Ramos (cell line): ENCODE measurements at regions not wholly inside any gene's neighbourhood (a gene's known extent, or its start where the extent isn't known, plus 50 kb on each side); places are given as distances from the start of the nearest gene placed in this dataset.
"Not testable (repeated sequence)": the region's sequence is repeated elsewhere in the genome, so short reads cannot be mapped to it uniquely, and the experiment has no call there.

Source experiments
- in situ Hi-C: fragments of 300-500 bp; cut with MboI; formaldehyde crosslinking; loops from one replicate; pipeline ENCODE4 v1.14.3; 2022; ENCODE audit warnings: low sequenced_read_pairs; ENCODE audit not compliant: unreplicated experiment

DNA sequence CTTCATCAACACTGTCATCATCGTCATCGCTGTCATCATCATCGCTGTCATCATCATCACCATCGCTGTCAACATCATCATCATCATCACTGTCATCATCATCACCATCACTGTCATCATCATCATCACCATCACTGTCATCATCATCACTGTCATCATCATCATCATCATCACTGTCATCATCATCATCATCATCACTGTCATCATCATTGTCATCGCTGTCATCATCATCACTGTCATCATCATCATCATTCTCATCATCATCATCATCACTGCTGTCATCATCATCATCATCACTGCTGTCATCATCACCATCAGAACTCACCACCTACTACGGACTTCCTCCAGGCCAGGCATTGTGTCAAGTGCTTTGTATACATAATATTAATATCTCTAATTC, 160.6 kb downstream of the AIPL1 start:
- in situ Hi-C loops: no loop called here

DNA sequence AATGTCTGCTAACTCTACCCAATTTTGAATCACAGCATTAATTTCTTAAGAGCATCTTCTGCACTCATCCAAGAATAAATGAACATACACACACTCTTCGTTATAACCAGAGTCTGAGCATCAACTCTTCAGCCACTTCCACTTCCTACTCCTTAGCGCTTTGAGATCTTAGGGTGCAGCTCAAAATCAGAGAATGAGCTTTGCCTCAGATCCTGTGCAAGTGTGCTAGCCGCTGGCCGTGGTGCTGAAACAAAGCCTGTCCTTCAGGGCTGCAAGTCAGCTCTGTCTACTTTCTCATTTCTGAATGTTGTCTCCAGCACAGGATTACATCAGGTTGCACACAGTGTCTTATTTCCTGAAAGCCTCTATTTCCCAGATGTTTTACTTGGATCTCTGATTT, 165.4 kb downstream of the AIPL1 start:
- in situ Hi-C loops: no loop called here

DNA sequence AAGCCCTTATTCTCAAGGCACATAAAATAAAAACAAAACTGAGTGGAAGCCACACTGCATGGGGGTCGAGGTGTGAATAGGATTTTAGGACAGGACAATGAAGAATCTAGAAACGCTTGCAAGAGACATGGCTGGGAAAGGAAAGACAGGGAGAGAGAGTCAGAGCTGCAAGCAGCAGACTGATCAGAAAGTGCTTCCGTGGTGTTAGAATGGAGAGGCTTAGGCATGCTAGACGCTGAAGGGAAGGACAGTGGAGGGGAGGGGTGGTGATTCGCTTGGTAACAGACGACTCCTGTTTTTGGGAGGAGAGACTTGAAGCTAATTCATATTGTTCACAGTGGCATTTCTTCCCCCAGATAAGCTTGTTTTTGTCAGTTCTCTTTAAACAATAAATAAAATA, 173.5 kb downstream of the AIPL1 start:
- in situ Hi-C loops: no loop called here

DNA sequence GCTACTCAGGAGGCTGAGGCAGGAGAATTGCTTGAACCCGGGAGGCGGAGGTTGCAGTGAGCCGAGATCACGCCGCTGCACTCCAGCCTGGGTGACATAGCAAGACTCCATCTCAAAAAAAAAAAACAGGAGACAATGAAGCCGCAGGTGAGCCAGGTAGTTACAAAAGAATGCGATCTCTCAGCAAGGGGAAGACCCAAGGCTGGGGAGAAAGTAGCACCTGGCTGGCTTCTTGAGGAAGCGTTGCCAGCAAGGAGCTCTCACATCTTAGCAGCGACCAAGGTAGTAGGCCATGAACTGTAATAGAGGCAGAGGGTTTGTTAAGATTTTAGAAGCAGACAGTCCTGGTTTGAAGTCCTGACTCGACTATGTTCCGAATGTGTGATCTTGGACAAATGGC, 175.0 kb downstream of the AIPL1 start:
- in situ Hi-C loops: no loop called here

DNA sequence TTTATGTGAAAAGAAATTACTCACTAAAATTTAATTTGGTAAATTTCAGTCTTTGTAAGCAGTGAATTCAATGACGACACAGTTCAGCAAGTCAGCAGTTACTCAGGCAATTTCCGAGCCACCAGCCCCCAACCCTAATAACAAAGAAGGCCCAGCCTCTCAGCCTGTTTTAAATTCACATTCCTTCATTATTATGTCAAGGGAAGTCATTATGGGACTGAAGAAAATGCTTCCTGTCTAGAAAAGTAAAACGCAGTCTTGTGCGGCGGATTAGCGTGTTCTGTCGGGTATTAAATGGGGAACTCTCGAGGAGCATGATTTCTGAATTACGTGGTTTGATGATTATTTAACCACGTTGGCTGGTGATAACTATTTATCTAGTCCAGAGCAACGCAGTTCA, 177.6 kb downstream of the AIPL1 start:
- in situ Hi-C loops: no loop called here

DNA sequence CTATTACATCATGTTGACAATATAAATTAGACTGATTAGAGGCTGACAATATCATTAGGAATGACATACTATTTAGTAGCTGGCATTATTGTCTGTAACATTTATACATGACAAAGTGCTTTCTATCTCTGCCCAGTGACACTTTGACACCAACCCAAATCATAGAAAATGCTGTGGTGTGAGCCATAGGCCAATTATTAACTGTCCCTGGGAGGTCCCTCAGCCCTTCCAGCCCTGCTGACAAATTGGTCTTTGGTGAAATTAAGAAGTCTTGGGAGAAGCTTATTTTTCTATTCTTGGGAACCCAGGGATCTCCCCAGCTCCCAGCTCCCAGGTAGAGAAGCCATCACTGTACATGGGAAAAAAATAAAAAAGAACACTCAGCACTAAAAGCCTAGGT, 179.6 kb downstream of the AIPL1 start:
- in situ Hi-C loops: no loop called here

DNA sequence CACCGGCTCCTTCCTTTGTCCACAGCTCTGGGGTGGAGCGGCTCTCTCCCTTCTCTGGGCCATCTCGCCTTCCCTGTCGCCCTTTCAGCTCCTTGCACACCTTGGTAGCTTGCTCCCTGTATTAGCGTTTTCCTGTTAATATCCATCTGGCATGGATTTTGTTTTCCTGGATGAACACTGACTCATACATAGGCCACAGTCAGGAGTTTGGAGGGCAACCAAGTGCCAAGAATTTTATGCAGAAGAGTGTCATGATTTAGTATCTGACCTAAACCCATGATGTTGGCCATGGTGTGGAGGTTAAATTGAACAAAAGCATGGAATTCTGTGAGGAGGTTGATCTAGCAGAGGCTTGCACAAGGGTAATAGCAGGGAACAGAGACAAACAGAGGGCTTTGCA, 180.9 kb downstream of the AIPL1 start:
- in situ Hi-C loops: no loop called here

DNA sequence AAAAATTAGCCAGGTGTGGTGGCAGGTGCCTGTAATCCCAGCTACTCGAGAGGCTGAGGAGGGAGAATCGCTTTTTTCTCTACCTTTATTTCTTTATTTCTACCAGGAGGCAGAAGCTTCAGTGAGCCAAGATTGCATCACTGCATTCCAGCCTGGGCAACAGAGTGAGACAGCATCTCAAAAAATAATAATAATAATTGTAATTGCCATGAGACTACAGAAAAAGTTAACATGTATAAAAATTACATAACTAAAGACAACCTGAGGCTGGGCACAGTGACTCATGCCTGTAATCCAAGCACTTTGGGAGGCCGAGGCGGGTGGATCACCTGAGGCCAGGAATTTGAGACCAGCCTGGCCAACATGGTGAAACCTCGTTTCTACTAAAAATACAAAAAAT, 181.5 kb downstream of the WSCD1 start:
- in situ Hi-C loops: not testable (repeated sequence)

DNA sequence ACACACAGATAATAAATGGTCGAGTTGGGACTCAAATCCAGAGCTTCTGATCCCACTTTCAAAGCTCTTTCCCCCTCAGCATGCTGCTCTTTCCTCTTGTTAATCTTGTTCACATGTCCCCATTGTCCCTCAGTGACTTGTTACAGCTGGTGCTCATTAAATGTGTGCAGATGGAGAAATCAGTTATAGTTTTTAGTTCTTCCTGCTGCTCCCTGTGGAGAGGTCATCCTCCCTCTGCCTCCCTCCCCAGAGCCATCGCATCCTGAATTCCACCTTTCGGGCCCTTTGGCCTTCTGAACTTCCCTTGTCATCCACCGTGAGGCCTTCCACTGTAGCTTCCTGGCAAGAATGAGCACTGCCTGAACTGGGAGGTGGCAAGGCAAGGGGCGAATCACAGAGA, 179.6 kb downstream of the WSCD1 start:
- in situ Hi-C loops: no loop called here

DNA sequence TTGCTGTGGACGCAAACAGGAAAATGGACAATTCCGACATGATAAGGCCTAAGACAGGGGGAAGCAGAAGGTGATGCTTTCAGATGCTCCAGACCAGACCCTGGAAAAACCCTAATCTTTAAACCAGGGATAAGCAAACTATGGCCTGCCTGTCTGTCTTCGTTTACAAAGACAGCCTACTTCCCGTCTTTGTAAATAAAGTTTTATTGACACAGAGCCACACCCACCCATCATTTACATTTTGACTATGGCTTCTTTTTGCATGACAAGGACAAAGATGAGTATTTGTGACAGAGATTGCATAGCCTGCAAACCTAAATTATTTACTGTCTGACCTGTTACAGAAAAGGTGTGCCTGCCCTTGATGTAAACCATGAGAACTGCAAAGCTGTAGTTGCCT, 177.9 kb downstream of the WSCD1 start:
- in situ Hi-C loops: no loop called here

DNA sequence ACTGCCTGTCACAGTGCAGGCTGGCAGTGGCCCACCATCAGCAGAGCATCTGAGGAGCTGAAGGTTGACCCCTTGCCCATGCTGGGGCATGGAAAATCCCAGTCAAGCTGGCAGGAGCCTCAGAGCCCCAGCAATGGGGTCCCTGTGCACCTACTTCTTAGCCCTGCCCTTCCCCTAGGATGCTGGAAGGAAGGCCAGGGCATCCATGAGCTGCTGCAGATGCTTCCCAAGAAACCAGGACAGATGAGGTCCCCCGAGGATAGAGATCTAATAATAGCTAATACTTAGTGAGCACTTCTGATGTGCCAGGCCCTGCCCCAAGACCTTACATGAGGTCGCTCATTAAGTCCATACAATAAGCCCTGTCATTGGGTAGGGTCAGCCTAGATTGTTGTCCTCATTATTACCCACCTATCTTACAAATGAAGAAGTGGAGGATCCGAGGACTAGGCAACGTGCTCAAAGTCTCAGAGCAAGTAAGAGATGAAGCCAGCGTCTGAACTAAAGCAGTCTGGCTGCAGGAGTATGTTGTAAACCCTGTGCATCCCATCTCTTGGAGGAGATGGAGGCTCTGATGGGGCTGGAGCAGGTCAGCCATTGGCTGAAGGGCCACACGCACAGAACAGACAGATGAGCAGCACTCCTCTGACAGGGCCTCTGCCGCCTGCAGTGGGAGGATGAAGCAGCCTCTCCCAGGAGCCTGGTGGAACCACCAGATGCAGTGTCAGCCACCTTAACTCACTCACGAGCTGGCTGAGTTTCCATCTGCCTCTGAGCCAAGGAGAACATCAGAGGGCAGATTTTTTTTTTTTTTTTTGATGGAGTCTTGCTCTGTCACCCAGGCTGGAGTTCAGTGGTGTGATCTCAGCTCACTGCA, 175.4 kb downstream of the WSCD1 start:
- in situ Hi-C loops: no loop called here

DNA sequence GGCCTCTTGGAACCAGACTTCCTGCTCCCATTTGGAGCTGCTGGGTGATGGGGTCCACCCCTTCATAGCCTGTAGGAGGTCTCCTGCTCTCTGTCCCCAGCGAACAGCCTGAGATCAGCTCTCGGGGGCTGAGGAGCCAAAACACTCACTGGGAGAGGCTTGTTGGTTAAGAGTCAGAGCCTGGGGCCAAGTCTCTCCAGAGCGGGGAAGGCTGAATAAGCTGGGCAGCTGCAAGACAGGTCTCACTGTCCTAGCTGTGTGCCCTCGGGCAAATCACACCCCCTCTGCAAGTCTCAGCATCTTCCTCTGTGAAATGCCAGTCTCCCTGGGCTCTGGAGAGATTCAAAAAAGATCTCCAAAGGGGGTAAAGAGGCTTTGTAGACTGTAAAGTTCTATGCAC, 174.6 kb downstream of the WSCD1 start:
- in situ Hi-C loops: no loop called here

DNA sequence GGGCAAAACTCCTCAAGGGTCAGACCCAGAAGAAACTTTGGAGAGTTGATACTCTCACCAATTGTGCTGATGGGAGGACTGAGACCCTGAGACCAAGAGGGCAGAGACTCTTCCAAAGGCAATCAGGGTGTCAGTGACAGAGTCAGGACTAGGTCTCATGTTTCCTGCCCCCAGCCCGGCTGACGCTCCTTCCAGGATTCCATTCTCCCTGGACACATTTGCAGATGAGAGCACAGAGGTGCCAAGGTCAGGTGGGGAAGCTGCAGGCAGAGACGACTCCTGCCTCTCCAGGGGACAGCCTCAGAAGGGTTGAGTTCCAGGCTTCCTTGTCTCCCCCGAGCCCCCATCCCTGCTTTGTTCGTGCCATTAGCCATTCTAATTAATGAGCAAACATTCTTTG, 174.1 kb downstream of the WSCD1 start:
- in situ Hi-C loops: no loop called here

DNA sequence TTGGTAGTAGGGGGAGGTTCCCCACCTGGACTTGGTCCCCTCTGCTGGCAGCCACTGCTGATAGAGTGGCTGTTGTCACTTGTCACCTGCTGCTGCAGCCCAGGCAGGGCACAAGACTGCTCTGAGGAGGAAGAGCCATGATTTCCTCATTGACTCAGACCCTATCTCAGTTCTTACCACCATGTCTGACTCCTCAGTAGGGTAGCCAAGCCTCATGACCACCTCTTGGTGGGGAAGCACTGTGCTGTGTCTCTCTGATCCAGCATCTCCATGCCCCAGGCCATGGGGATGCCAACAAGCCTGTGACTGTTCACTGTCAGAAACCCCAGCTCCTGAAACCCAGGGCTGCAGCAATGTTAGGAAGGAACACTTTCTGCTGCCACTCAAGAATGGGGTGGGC, 173.0 kb downstream of the WSCD1 start:
- in situ Hi-C loops: no loop called here

DNA sequence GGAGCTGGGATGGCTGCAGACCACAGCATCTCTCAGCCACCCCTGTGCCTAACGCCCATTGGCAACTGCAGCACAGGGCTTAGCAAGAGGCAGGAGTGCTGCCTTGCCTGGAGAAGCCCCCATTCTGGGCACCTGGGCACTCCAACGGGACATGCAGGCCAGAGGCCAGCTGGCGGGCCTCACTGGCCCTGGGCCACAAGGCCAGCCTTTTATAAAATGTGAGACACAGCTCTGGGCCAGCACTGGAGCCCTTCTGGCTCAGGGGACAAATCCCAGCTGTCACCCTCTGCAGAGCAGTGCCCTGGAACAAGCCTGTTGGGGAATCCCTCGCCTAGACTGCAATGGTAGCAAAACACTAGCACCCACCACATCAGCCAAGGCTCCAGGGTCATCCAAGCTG, 171.8 kb downstream of the WSCD1 start:
- in situ Hi-C loops: no loop called here

DNA sequence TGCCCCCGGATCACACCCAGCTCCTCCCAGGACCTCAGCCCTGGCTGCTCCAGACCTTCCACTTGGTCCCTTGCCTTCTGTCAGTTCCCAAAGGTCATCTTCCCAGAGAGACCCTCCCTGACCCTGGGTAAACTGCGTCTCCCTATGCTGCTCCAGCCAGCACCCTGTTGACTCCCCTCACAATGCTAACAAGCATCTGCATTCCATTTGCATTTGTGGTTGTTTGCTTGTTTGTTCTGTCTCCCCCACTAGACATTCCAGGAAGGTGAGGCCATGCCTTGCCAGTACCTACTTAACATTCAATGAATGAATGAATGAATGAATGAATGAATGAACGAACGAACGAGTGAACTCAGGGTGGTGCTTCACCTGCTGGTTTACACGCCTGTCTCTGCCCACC, 171.2 kb downstream of the WSCD1 start:
- in situ Hi-C loops: no loop called here

DNA sequence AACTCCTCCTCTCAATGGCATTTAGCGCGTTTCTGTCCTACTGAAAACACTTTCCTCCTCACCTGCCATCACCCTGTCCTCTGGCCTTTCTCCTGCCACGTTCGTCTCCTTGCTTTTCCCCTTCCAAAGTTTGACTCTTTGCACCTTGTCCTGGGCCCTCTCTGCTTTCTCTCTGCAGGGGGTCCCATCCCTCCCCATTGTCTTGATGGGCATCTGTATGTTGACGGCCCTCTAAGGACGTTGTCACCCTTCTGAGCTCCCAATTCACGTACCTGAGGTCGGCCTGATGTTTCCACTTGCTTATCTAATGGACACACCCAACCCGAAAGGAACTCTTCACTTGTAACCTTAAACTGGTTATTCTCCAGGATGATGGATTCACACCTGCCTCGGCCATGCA, 170.4 kb downstream of the WSCD1 start:
- in situ Hi-C loops: no loop called here

DNA sequence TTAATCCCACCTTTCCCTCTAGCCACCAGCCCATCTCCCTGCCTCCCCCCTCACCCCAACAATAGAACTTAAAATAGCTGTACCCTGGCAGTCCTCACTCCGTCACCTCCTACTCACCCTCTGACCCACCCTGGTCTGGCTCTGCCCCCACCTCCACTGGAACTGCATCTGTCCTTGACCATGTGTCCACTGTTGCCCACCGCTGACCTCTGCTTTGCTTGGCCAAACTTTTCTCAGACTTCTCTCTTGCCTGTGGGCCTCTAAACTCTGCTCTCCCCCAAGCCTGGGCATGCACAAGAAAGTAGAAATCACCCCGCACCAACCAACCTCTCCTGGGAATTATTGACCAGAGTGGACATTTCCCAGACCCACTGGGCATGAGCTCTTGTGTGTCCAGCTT, 169.8 kb downstream of the WSCD1 start:
- in situ Hi-C loops: no loop called here

DNA sequence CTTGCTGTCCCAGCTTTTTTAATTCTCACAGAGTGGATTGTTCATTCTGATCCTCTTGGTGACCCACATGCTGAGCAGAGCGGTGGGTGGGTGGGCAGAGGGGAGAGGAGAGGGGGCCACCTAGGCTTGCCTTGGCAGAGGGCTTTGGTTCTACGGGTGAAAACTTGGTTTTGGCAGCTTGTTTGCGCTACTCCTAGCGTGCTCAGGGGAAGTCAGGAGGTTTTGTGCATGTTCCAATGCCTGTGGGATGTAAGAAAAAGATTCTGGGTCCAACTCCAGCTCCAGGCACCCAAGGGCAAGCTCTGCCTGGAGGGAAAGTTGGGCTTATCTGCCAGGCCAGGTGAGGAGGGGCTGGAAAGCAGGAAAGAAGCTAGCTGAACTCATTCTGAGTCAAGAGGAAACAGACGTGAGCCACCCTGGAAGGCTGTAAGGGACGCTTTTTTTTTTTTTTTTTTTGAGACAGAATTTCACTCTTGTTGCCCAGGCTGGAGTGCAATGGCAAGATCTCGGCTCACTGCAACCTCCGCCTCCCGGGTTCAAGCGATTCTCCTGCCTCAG, 169.1 kb downstream of the WSCD1 start:
- in situ Hi-C loops: no loop called here

DNA sequence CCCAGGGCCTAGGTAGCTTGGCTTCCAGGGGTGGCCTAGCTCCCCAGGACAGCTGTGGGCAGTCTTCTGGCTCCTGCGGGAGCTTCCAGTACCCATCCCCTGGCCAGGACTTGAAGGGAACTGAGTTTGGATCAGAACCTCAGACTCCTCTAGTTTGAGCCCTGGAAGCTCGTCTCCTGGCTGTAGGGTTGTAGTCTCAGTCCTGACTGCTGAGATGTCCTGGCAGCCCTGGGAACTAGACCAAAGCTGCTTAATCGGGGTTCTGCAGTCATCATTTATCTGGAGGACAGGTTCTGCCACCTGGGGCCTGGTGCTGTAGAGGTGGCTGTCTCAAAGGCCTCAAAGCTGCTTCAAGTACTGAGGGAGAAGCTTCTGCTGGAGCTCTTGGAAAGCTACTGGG, 163.7 kb downstream of the WSCD1 start:
- in situ Hi-C loops: no loop called here

DNA sequence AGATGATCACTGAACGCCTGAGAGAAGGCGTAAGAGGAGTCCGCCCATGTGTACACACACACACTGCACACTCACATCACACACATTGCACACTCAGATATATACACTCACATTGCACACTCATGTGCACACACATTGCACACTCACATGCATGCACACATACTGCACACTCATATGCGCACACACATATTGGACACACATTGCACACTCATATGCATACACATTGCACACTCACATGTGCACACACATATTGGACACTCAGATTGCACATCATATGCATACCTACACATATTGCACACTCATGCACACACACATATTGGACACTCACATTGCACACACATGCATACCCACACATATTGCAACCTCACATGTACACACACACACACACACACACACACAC, 163.2 kb downstream of the WSCD1 start:
- in situ Hi-C loops: no loop called here

DNA sequence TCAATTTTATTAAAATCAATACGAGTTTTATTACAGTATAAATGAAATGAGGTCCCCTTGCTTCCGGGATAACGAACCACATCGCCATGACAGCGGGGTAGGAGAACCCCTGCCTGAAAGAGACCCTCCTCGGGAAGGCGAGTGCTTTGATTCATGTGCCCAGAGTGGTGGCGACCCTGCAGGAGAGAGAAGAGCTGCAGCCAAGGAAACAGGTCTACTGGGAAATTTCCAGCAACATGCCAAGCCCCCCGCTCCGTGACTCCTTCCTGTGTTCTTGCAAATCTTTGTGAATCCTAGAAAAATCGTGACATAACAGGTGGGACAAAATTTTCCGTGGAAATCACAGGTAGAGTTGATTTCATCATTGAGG, 162.5 kb downstream of the WSCD1 start:
- in situ Hi-C loops: no loop called here
